Mucosa of descending colon (tissue), 3 donors: ENCODE measurements at regions not wholly inside any gene's neighbourhood (a gene's known extent, or its start where the extent isn't known, plus 50 kb on each side); places are given as distances from the start of the nearest gene placed in this dataset.
A peak's percentile ranks its signal among the peaks of the same experiment; 100 is the strongest.

Source experiments
- ATAC-seq: fragments of 200-7000 bp; cut with Tn5 transposase; one replicate; pipeline ENCODE4 v1.9.1; 2020; ENCODE audit warnings: mild to moderate bottlenecking, moderate library complexity
- DNase-seq, 3 donors: peaks; one replicate each; pipeline ENCODE4 v3.0.0-alpha.2; 2020
- H3K36me3 ChIP-seq: fragments of 200-600 bp; one replicate; pipeline ENCODE4 v1.8.0; 2021; ENCODE audit warnings: low read depth, mild to moderate bottlenecking
- H3K4me1 ChIP-seq: fragments of 200-600 bp; one replicate; pipeline ENCODE4 v1.8.0; 2021; ENCODE audit warnings: low read depth, mild to moderate bottlenecking
- H3K4me3 ChIP-seq: fragments of 200-600 bp; one replicate; pipeline ENCODE4 v1.8.0; 2021; ENCODE audit warnings: mild to moderate bottlenecking
- H3K9me3 ChIP-seq: fragments of 200-600 bp; one replicate; pipeline ENCODE4 v1.8.0; 2021; ENCODE audit warnings: mild to moderate bottlenecking
- CTCF ChIP-seq: fragments of 200-600 bp; IDR thresholded peaks from one replicate; pipeline ENCODE4 v1.8.0; 2022; ENCODE audit warnings: antibody characterized with exemption, mild to moderate bottlenecking
- intact Hi-C, 2 donors: fragments of 100-400 bp; cut with DNase I in 1 of 2; cut with micrococcal nuclease in 1 of 2; formaldehyde crosslinking; loops; one replicate each; pipeline versions ENCODE4 v1.11.0 to v1.11.1; 2022; cut with DNase I, micrococcal nuclease
- donor health status: DM: no; HTN: no; CAD: no; lungs with moderate emphysema.
- donor health status: DM: no; HTN: no; CAD: no.
- donor health status: DM: no; HTN: yes; CAD: no.

GRCh38 chr6:165010556-165011535 lies 298.6 kb downstream of the C6orf118 start:
- Histone ChIP-seq H3K4me1 (no peaks in the 10 kb centered on the region), H3K9me3 (peaks cover 47% of the 10 kb centered on the region), H3K4me3 (no peak overlapping the region), H3K36me3 (no peaks in the 10 kb centered on the region)
- intact Hi-C loops, result no loop called here
- TF ChIP-seq CTCF, result no peak
- ATAC-seq (no peak), DNase-seq (no peak)

- Histone ChIP-seq H3K36me3 (no peaks in the 10 kb centered on the region), H3K4me1 (no peaks in the 10 kb centered on the region), H3K4me3 (no peak overlapping the region), H3K9me3 (peaks cover 55% of the 10 kb centered on the region)
- DNase-seq (no peak), ATAC-seq (no peak)
- intact Hi-C loops, result no loop called here
- no peak for TF ChIP-seq CTCF
These were observed 300.4 kb downstream of the C6orf118 start for GRCh38 chr6:165008971-165009370.

GRCh38 chr6:165002866-165003265 lies 306.5 kb downstream of the C6orf118 start:
- intact Hi-C loops, result no loop called here
- ATAC-seq, result no peak
- Histone ChIP-seq H3K4me3 (no peak overlapping the region), H3K36me3 (no peaks in the 10 kb centered on the region), H3K4me1 (no peaks in the 10 kb centered on the region), H3K9me3 (peaks cover 56% of the 10 kb centered on the region)
- no peak for TF ChIP-seq CTCF
- no peak for DNase-seq

- Histone ChIP-seq H3K36me3 (no peaks in the 10 kb centered on the region), H3K4me1 (no peaks in the 10 kb centered on the region), H3K9me3 (peaks cover 51% of the 10 kb centered on the region), H3K4me3 (no peak overlapping the region)
- ATAC-seq (no peak), DNase-seq (no peak)
- intact Hi-C loops, result no loop called here
- no peak for TF ChIP-seq CTCF
These were observed 307.0 kb downstream of the C6orf118 start for GRCh38 chr6:165002358-165002757.

GRCh38 chr6:165001502-165002157 lies 307.8 kb downstream of the C6orf118 start:
- DNase-seq, result peak in 1 of 3 donors; percentile 43
- no peaks in the 10 kb centered on the region for H3K36me3 ChIP-seq
- no peak overlapping the region for H3K4me3 ChIP-seq
- intact Hi-C loops, result no loop called here
- TF ChIP-seq CTCF, result no peak
- peaks cover 44% of the 10 kb centered on the region for H3K9me3 ChIP-seq
- no peaks in the 10 kb centered on the region for H3K4me1 ChIP-seq
- ATAC-seq, result no peak
